Left lung (tissue), 4 donors: ENCODE measurements at regions not wholly inside any gene's neighbourhood (a gene's known extent, or its start where the extent isn't known, plus 50 kb on each side); places are given as distances from the start of the nearest gene placed in this dataset.

ENCODE experiments used
- ATAC-seq: fragments of 200-7000 bp; cut with Tn5 transposase; one replicate; pipeline ENCODE4 v1.9.1; 2020; ENCODE audit warnings: moderate library complexity
- DNase-seq, 4 donors: peaks; one replicate each; pipeline ENCODE4 v3.0.0-alpha.2; 2013 to 2020
- H3K27ac ChIP-seq, 2 donors: fragments of 200-600 bp; sonication (generic) in 1 of 2; one replicate each; pipeline versions ENCODE4 v1.5.0 to v1.8.0; 2020 to 2021
- H3K27me3 ChIP-seq, 2 donors: fragments of 200-600 bp; sonication (generic) in 1 of 2; one replicate each; pipeline versions ENCODE4 v1.5.0 to v1.8.0; 2020 to 2021
- H3K36me3 ChIP-seq, 2 donors: fragments of 200-600 bp; sonication (generic) in 1 of 2; one replicate each; pipeline versions ENCODE4 v1.5.0 to v1.8.0; 2020 to 2021
- H3K4me1 ChIP-seq, 2 donors: fragments of 200-600 bp; one replicate each; pipeline ENCODE4 v1.8.0; 2021
- H3K4me3 ChIP-seq, 2 donors: fragments of 200-600 bp; sonication (generic) in 1 of 2; one replicate each; pipeline versions ENCODE4 v1.5.0 to v1.8.0; 2020 to 2021; ENCODE audit warnings: mild to moderate bottlenecking in 1 of 2
- H3K9me3 ChIP-seq, 2 donors: fragments of 200-600 bp; sonication (generic) in 1 of 2; one replicate each; pipeline versions ENCODE4 v1.5.0 to v1.8.0; 2020 to 2021
- CTCF ChIP-seq, 2 donors: fragments of 200-600 bp; sonication (generic) in 1 of 2; IDR thresholded peaks; one replicate each; pipeline versions ENCODE4 v1.5.0 to v1.8.0; 2021; ENCODE audit warnings: antibody characterized with exemption in 2 of 2
- intact Hi-C, 2 donors: fragments of 100-400 bp; cut with DNase I; formaldehyde crosslinking; loops; one replicate each; pipeline versions ENCODE4 v1.11.2 to v1.14.2; 2022
- donor health status: DM: no; HTN: yes; CAD: no.
- donor health status: DM: no; HTN: no; CAD: no.

DNA sequence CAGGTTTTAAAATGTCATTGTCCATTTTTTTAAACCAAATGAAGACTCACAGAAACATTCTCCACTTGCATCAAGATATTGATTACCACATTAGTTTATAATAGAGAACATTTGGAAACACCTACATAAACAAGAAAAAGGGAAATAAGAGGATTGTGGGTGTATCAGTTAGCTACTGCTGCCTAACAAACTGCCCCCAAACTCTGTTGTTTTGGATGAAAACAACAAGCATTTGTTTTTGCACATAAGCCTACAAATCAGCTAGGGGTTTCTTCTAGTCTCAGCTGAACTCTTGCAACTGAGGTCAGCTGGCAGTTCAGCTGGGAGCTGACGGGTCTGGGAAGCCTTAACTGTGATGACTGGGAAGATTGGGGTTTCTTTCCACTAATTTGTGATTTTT lies 464.4 kb downstream of the COG6 start:
- intact Hi-C loops: no loop called here
- Histone ChIP-seq H3K4me1 (no peaks in the 10 kb centered on the region), H3K36me3 (no peaks in the 10 kb centered on the region), H3K27me3 (no peaks in the 10 kb centered on the region), H3K4me3 (no peak overlapping the region), H3K9me3 (peaks cover 0 to 7% of the 10 kb centered on the region in 2 donors), H3K27ac (peak overlapping the region in 1 of 2 donors; percentile 40)
- no peak for DNase-seq
- no peak for ATAC-seq
- no peak for TF ChIP-seq CTCF (IDR thresholded peaks at IDR 0.05)

DNA sequence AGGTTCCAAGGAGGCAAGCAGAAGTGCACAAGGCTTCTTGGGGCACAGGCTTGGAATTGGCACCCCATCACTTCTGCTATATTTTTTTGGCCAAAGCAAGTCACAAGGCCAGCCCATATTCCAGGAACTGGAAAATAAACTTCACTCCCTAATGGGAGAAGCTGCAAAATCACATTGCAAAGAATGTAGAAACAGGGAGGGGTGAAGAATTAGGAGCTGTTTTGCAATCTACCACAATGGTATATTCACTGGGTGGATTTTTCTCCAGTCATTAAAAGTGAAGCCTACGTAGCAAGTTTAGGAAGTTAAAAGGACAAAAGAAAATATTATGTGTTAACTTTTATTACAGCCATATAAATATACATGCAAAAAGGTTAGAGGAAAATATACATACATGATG lies 464.8 kb downstream of the COG6 start:
- Histone ChIP-seq H3K36me3 (no peaks in the 10 kb centered on the region), H3K4me3 (no peak overlapping the region), H3K27ac (peak overlapping the region in 1 of 2 donors; percentile 40), H3K27me3 (no peaks in the 10 kb centered on the region), H3K9me3 (peaks cover 0 to 7% of the 10 kb centered on the region in 2 donors), H3K4me1 (no peaks in the 10 kb centered on the region)
- peak; percentile 58 for ATAC-seq
- intact Hi-C loops: no loop called here
- no peak for TF ChIP-seq CTCF (IDR thresholded peaks at IDR 0.05)
- DNase-seq: no peak

- peaks cover 0 to 7% of the 10 kb centered on the region in 2 donors for H3K9me3 ChIP-seq
- no peaks in the 10 kb centered on the region for H3K27me3 ChIP-seq
- no peaks in the 10 kb centered on the region for H3K36me3 ChIP-seq
- peak overlapping the region in 1 of 2 donors; percentile 40 for H3K27ac ChIP-seq
- H3K4me3 ChIP-seq: no peak overlapping the region
- no peak for DNase-seq
- intact Hi-C loops: no loop called here
- no peaks in the 10 kb centered on the region for H3K4me1 ChIP-seq
- no peak for TF ChIP-seq CTCF (IDR thresholded peaks at IDR 0.05)
- ATAC-seq: no peak
Observed at GRCh38 chr13:40120781-40121180, 465.3 kb downstream of the COG6 start.

- Histone ChIP-seq H3K27me3 (no peaks in the 10 kb centered on the region), H3K9me3 (peaks cover 0 to 7% of the 10 kb centered on the region in 2 donors), H3K4me3 (no peak overlapping the region), H3K27ac (peak overlapping the region in 1 of 2 donors; percentile 40), H3K4me1 (no peaks in the 10 kb centered on the region), H3K36me3 (no peaks in the 10 kb centered on the region)
- intact Hi-C loops: no loop called here
- TF ChIP-seq CTCF (IDR thresholded peaks at IDR 0.05): no peak
- DNase-seq: no peak
- ATAC-seq: no peak
Observed at GRCh38 chr13:40121722-40122121, 466.3 kb downstream of the COG6 start.

- Histone ChIP-seq H3K27me3 (no peaks in the 10 kb centered on the region), H3K4me1 (no peaks in the 10 kb centered on the region), H3K27ac (no peak overlapping the region), H3K4me3 (no peak overlapping the region), H3K36me3 (no peaks in the 10 kb centered on the region), H3K9me3 (peaks cover 0 to 7% of the 10 kb centered on the region in 2 donors)
- no peak for DNase-seq
- ATAC-seq: no peak
- intact Hi-C loops: no loop called here
- TF ChIP-seq CTCF (IDR thresholded peaks at IDR 0.05): no peak
Observed at GRCh38 chr13:40123962-40124632, 468.6 kb downstream of the COG6 start.
